Fibroblast of lung (primary cell): ENCODE measurements at regions not wholly inside any gene's neighbourhood (a gene's known extent, or its start where the extent isn't known, plus 50 kb on each side); places are given as distances from the start of the nearest gene placed in this dataset.

Experiments
- DNase-seq, 2 donors: peaks; one replicate each; pipeline versions ENCODE4 v3.0.0 to v3.0.0-alpha.2; 2010; ENCODE audit warnings: low read depth in 2 of 2
- H2AFZ ChIP-seq: 2 replicates; pipeline ENCODE4 v1.5.1; 2012; ENCODE audit warnings: low read length, control low read depth, inconsistent platforms
- H3K27ac ChIP-seq: 2 replicates; pipeline ENCODE4 v1.5.1; 2011; ENCODE audit warnings: low read length, control low read depth; ENCODE audit not compliant: insufficient read depth
- H3K27me3 ChIP-seq: 2 replicates; pipeline ENCODE4 v1.5.1; 2011; ENCODE audit warnings: mild to moderate bottlenecking, low read length; ENCODE audit not compliant: control insufficient read depth, insufficient read depth
- H3K36me3 ChIP-seq: 2 replicates; pipeline ENCODE4 v1.5.1; 2011; ENCODE audit warnings: low read length; ENCODE audit not compliant: control insufficient read depth, insufficient read depth
- H3K4me1 ChIP-seq: 2 replicates; pipeline ENCODE4 v1.5.1; 2011; ENCODE audit warnings: low read length; ENCODE audit not compliant: control insufficient read depth, insufficient read depth; ENCODE audit errors: extremely low read depth
- H3K4me2 ChIP-seq: 2 replicates; pipeline ENCODE4 v1.5.1; 2011; ENCODE audit warnings: low read length, control low read depth; ENCODE audit not compliant: insufficient read depth; ENCODE audit errors: extremely low read depth
- H3K4me3 ChIP-seq, 4 experiments: fragments of 200-600 bp in 1 of 4; sonication (generic) in 1 of 4; replicated peaks in 1 of 4; 2 replicates each; pipeline ENCODE4 v1.5.1; 2011 to 2016; ENCODE audit warnings: low read length in 4 of 4, low read depth in 3 of 4, mild to moderate bottlenecking in 3 of 4, control low read depth in 2 of 4, inconsistent platforms in 1 of 4, mixed read lengths in 1 of 4; ENCODE audit not compliant: insufficient read depth in 1 of 4; ENCODE audit errors: control extremely low read depth in 1 of 4
- H3K79me2 ChIP-seq: 2 replicates; pipeline ENCODE4 v1.5.1; 2012; ENCODE audit warnings: mild to moderate bottlenecking, low read length, inconsistent platforms; ENCODE audit not compliant: control insufficient read depth, insufficient read depth
- H3K9ac ChIP-seq: 2 replicates; pipeline ENCODE4 v1.5.1; 2011; ENCODE audit warnings: mild to moderate bottlenecking, low read length, control low read depth; ENCODE audit not compliant: insufficient read depth
- H3K9me3 ChIP-seq: 2 replicates; pipeline ENCODE4 v1.5.1; 2012; ENCODE audit warnings: low read depth, low read length; ENCODE audit not compliant: control insufficient read depth, insufficient read depth
- H4K20me1 ChIP-seq: 2 replicates; pipeline ENCODE4 v1.5.1; 2011; ENCODE audit warnings: low read length; ENCODE audit not compliant: control insufficient read depth, insufficient read depth; ENCODE audit errors: extremely low read depth
- CTCF ChIP-seq, 2 donors: IDR thresholded peaks in 1 of 2; conservative IDR thresholded peaks in 1 of 2; 1 replicate in 1 of 2; 2 replicates in 1 of 2; pipeline ENCODE4 v1.5.1; 2011 to 2012; ENCODE audit warnings: low read length in 2 of 2, control low read depth in 1 of 2, inconsistent platforms in 1 of 2, low read depth in 1 of 2, mild to moderate bottlenecking in 1 of 2
- EZH2 ChIP-seq: IDR thresholded peaks from 2 replicates; pipeline ENCODE4 v1.5.1; 2012; ENCODE audit warnings: low read length, control low read depth, mild to moderate bottlenecking; ENCODE audit errors: missing control alignments

GRCh38 chr19:31906111-31906871, 439.1 kb upstream of the ZNF507 start:
- no peak overlapping the region for H3K4me2 ChIP-seq
- no peak overlapping the region for H2AFZ ChIP-seq
- H3K4me3 ChIP-seq = no peak overlapping the region
- H3K4me1 ChIP-seq = no peaks in the 10 kb centered on the region
- no peak overlapping the region for H3K27ac ChIP-seq
- no peaks in the 10 kb centered on the region for H3K79me2 ChIP-seq
- TF ChIP-seq EZH2 (no peak), CTCF (conservative IDR thresholded peaks at IDR 0.05 in 1 of 2, IDR thresholded peaks at IDR 0.05 in 1 of 2; ENCODE audit: low read depth in 1 of 2, low read length in 2 of 2) (no peak)
- DNase-seq = peak in 1 of 2 donors; percentile 90
- no peaks in the 10 kb centered on the region for H3K9me3 ChIP-seq
- no peaks in the 10 kb centered on the region for H3K27me3 ChIP-seq
- H3K9ac ChIP-seq = no peak overlapping the region
- H3K36me3 ChIP-seq = no peaks in the 10 kb centered on the region
- no peaks in the 10 kb centered on the region for H4K20me1 ChIP-seq

GRCh38 chr19:31907661-31908060, 437.7 kb upstream of the ZNF507 start:
- H3K27ac ChIP-seq = no peak overlapping the region
- no peaks in the 10 kb centered on the region for H3K79me2 ChIP-seq
- no peaks in the 10 kb centered on the region for H3K36me3 ChIP-seq
- no peak overlapping the region for H3K9ac ChIP-seq
- no peak overlapping the region for H2AFZ ChIP-seq
- no peak overlapping the region for H3K4me3 ChIP-seq
- TF ChIP-seq EZH2 = no peak
- no peak for TF ChIP-seq CTCF (conservative IDR thresholded peaks at IDR 0.05 in 1 of 2, IDR thresholded peaks at IDR 0.05 in 1 of 2; ENCODE audit: low read depth in 1 of 2, low read length in 2 of 2)
- no peak for DNase-seq
- H4K20me1 ChIP-seq = no peaks in the 10 kb centered on the region
- no peaks in the 10 kb centered on the region for H3K4me1 ChIP-seq
- H3K9me3 ChIP-seq = no peaks in the 10 kb centered on the region
- no peaks in the 10 kb centered on the region for H3K27me3 ChIP-seq
- H3K4me2 ChIP-seq = no peak overlapping the region

GRCh38 chr19:31908080-31908479, 437.3 kb upstream of the ZNF507 start:
- Histone ChIP-seq H3K27ac (no peak overlapping the region), H3K4me2 (no peak overlapping the region), H3K9me3 (no peaks in the 10 kb centered on the region), H3K27me3 (no peaks in the 10 kb centered on the region), H4K20me1 (no peaks in the 10 kb centered on the region), H2AFZ (no peak overlapping the region), H3K4me3 (no peak overlapping the region), H3K9ac (no peak overlapping the region), H3K36me3 (no peaks in the 10 kb centered on the region), H3K79me2 (no peaks in the 10 kb centered on the region), H3K4me1 (no peaks in the 10 kb centered on the region)
- DNase-seq = no peak
- TF ChIP-seq EZH2 = no peak
- TF ChIP-seq CTCF (conservative IDR thresholded peaks at IDR 0.05 in 1 of 2, IDR thresholded peaks at IDR 0.05 in 1 of 2; ENCODE audit: low read depth in 1 of 2, low read length in 2 of 2) = no peak
